SJSA1 (cell line): ENCODE measurements at regions not wholly inside any gene's neighbourhood (a gene's known extent, or its start where the extent isn't known, plus 50 kb on each side); places are given as distances from the start of the nearest gene placed in this dataset.
"Not testable (repeated sequence)": the region's sequence is repeated elsewhere in the genome, so short reads cannot be mapped to it uniquely, and the experiment has no call there.

Experiments
- DNase-seq, 2 experiments: peaks; one replicate each; pipeline ENCODE4 v3.0.0-alpha.2; 2015 to 2020; ENCODE audit warnings: low spot score in 2 of 2, low read depth in 1 of 2
- H3K27ac ChIP-seq: fragments of 250-450 bp; sonication (Bioruptor Pico); 2 replicates; pipeline ENCODE4 v1.5.1; 2020; ENCODE audit warnings: mild to moderate bottlenecking, moderate library complexity
- H3K27me3 ChIP-seq: fragments of 250-450 bp; sonication (Bioruptor Pico); replicated peaks from 2 replicates; pipeline ENCODE4 v1.5.1; 2020; ENCODE audit warnings: mild to moderate bottlenecking, moderate library complexity
- H3K36me3 ChIP-seq: fragments of 250-450 bp; sonication (Bioruptor Pico); 2 replicates; pipeline ENCODE4 v1.5.1; 2020; ENCODE audit warnings: mild to moderate bottlenecking
- H3K4me1 ChIP-seq: fragments of 250-450 bp; sonication (Bioruptor Pico); replicated peaks from 2 replicates; pipeline ENCODE4 v1.6.1; 2021; ENCODE audit warnings: mild to moderate bottlenecking
- H3K4me3 ChIP-seq: fragments of 250-450 bp; sonication (Bioruptor Pico); 2 replicates; pipeline ENCODE4 v1.5.1; 2020; ENCODE audit warnings: mild to moderate bottlenecking
- H3K9me3 ChIP-seq: fragments of 250-450 bp; sonication (Bioruptor Pico); replicated peaks from 2 replicates; pipeline ENCODE4 v1.5.1; 2020; ENCODE audit warnings: mild to moderate bottlenecking

DNA sequence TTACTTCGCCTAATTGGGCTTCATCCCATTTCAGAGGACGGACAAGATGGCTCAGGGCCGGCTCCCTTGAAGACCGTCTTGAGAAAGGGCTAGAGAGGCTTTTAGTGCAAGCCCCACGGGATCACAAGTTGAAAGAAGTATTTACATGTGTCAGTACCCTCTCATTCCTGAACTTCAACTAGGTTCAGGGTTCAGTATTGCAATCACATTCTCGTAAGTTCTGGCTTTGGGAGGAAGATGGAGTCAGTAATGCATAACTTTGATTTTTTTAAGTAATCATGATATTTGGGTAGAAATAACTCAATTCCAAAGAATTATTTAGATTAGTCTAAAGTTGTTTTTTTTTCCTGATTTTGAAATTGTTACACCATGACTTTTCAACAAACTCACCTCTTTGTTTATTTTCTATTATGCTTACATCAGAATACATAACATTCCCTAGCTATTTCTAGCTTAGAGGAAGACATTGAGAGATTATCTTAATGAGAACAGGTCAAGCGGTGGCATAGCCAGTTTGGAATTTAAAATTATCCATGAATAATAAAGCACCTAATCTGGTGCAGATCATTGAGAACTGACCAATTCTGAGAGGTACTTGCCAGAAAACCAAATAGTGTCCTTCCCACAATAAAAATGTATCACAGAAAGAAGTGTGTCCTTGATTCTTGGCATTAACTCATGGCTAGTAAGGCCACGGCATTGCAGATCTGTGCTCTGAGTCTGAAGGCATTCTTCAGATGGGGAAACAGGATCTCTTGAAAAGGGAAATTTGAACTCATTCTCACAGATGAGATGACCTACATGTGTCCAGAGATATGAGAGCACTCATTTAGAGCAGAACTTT, 92.1 kb upstream of the BLID start:
- H3K4me1 ChIP-seq: peaks cover 41% of the 10 kb centered on the region
- H3K36me3 ChIP-seq: no peaks in the 10 kb centered on the region
- H3K27ac ChIP-seq: peak overlapping the region; percentile 60
- no peaks in the 10 kb centered on the region for H3K9me3 ChIP-seq
- H3K4me3 ChIP-seq: no peak overlapping the region
- peak in 1 of 2 experiments; percentile 55 for DNase-seq
- no peaks in the 10 kb centered on the region for H3K27me3 ChIP-seq

GRCh38 chr11:122207505-122207904, 91.5 kb upstream of the BLID start:
- peaks cover 47% of the 10 kb centered on the region for H3K4me1 ChIP-seq
- peak in 1 of 2 experiments; percentile 43 for DNase-seq
- no peaks in the 10 kb centered on the region for H3K9me3 ChIP-seq
- no peak overlapping the region for H3K4me3 ChIP-seq
- no peaks in the 10 kb centered on the region for H3K36me3 ChIP-seq
- no peaks in the 10 kb centered on the region for H3K27me3 ChIP-seq
- peak overlapping the region; percentile 60 for H3K27ac ChIP-seq

GRCh38 chr11:122205036-122205435, 89.0 kb upstream of the BLID start:
- no peak for DNase-seq
- H3K4me3 ChIP-seq: no peak overlapping the region
- no peaks in the 10 kb centered on the region for H3K9me3 ChIP-seq
- H3K4me1 ChIP-seq: peaks cover 52% of the 10 kb centered on the region
- H3K27me3 ChIP-seq: no peaks in the 10 kb centered on the region
- H3K27ac ChIP-seq: no peak overlapping the region
- no peaks in the 10 kb centered on the region for H3K36me3 ChIP-seq

GRCh38 chr11:122204206-122204605, 88.2 kb upstream of the BLID start:
- H3K36me3 ChIP-seq: no peaks in the 10 kb centered on the region
- no peaks in the 10 kb centered on the region for H3K9me3 ChIP-seq
- H3K4me3 ChIP-seq: no peak overlapping the region
- H3K27me3 ChIP-seq: no peaks in the 10 kb centered on the region
- H3K27ac ChIP-seq: no peak overlapping the region
- DNase-seq: no peak
- H3K4me1 ChIP-seq: peaks cover 48% of the 10 kb centered on the region

GRCh38 chr11:122202951-122203456, 87.0 kb upstream of the BLID start:
- Histone ChIP-seq H3K27me3 (no peaks in the 10 kb centered on the region), H3K9me3 (no peaks in the 10 kb centered on the region), H3K4me3 (peak overlapping the region; percentile 33), H3K36me3 (no peaks in the 10 kb centered on the region), H3K27ac (0 out of 2 replicates have a peak overlapping the region, but pooled peaks have one; percentile 16), H3K4me1 (peaks cover 45% of the 10 kb centered on the region)
- DNase-seq: peak; percentile 63 to 77

DNA sequence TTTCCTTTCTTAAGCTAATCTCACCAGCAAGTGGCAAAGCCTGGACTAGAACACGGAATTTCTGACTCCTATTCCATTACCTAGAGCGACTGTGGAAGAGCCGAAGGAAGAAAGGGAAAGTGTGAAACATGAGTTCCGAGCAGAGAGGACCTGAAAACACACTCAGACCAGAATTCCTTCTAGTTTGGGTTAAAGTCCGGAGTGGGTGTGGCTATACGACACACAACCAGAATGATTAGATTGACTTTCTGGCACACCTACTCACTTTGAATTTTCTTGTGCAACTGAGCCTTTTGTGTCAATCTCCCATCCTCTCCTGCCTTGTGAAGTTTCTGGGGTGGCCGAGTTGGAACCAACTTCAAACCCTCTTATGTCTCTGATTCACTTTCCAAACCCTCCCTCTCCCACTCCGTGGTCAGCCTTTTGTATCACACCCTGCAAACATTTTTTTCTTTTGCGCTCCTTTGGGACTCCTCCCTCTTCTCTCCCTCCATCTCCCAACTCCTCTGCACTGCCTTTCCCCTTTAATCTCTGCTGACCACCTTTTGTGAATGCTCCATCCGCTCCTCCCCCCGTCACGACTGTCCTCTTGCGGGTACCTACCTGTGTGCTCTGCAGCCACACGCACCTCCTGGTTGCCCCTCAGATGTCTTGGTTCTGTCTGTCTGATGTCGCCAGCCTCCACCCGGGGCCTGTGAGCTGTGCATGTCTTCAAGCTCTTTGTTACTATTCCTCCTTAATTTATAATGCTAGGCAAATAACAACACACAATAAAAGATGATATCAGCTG, 86.3 kb upstream of the BLID start:
- Histone ChIP-seq H3K36me3 (no peaks in the 10 kb centered on the region), H3K4me3 (peak overlapping the region; percentile 33), H3K27ac (peak overlapping the region; percentile 49), H3K9me3 (no peaks in the 10 kb centered on the region), H3K27me3 (no peaks in the 10 kb centered on the region), H3K4me1 (peaks cover 45% of the 10 kb centered on the region)
- peak; percentile 51 to 72 for DNase-seq

DNA sequence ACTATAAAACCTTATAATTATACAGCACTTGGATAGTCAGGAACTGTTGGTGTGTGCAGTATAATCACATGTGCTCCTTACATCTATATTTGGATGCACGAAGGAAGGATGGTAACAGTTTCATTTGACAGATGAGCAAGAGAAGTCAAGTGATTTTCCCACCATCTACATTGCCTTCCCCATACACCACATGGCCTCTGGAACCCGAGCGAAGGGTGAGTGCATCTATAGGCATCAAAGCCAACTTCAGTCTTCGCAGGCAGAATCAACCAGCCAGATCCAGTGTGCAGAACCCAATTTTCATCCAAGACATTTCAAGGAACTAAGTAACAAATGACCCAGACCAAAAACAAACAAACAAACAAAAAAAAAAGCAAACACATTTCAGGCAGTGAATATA, 85.1 kb upstream of the BLID start:
- H3K36me3 ChIP-seq: no peaks in the 10 kb centered on the region
- H3K27me3 ChIP-seq: no peaks in the 10 kb centered on the region
- no peak for DNase-seq
- peaks cover 50% of the 10 kb centered on the region for H3K4me1 ChIP-seq
- no peak overlapping the region for H3K4me3 ChIP-seq
- no peak overlapping the region for H3K27ac ChIP-seq
- no peaks in the 10 kb centered on the region for H3K9me3 ChIP-seq

DNA sequence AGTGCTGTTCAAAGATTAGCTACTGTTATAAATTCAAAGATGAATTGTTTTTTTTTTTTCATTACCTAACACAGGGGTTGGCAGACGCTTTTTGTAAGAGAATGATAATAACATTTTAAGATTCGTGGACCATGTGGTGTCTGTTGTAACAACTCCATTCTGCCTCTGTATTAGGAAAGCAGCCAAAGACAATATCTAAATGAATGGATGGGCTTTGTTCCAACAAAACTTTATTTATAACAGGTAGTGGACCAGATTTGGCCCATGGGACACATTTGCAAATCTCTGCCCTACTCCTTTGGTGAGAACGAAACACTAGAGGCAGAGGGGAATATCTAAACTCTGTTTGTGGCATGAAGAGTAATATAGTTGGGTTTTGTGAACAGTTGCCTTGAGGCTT, 83.6 kb upstream of the BLID start:
- no peak overlapping the region for H3K4me3 ChIP-seq
- H3K4me1 ChIP-seq: peaks cover 54% of the 10 kb centered on the region
- H3K27ac ChIP-seq: no peak overlapping the region
- no peaks in the 10 kb centered on the region for H3K9me3 ChIP-seq
- no peak for DNase-seq
- no peaks in the 10 kb centered on the region for H3K27me3 ChIP-seq
- H3K36me3 ChIP-seq: no peaks in the 10 kb centered on the region

- DNase-seq: no peak
- no peak overlapping the region for H3K4me3 ChIP-seq
- no peaks in the 10 kb centered on the region for H3K9me3 ChIP-seq
- H3K36me3 ChIP-seq: no peaks in the 10 kb centered on the region
- H3K27ac ChIP-seq: no peak overlapping the region
- H3K4me1 ChIP-seq: peaks cover 65% of the 10 kb centered on the region
- no peaks in the 10 kb centered on the region for H3K27me3 ChIP-seq
Observed at GRCh38 chr11:122198291-122198983, 82.4 kb upstream of the BLID start.

DNA sequence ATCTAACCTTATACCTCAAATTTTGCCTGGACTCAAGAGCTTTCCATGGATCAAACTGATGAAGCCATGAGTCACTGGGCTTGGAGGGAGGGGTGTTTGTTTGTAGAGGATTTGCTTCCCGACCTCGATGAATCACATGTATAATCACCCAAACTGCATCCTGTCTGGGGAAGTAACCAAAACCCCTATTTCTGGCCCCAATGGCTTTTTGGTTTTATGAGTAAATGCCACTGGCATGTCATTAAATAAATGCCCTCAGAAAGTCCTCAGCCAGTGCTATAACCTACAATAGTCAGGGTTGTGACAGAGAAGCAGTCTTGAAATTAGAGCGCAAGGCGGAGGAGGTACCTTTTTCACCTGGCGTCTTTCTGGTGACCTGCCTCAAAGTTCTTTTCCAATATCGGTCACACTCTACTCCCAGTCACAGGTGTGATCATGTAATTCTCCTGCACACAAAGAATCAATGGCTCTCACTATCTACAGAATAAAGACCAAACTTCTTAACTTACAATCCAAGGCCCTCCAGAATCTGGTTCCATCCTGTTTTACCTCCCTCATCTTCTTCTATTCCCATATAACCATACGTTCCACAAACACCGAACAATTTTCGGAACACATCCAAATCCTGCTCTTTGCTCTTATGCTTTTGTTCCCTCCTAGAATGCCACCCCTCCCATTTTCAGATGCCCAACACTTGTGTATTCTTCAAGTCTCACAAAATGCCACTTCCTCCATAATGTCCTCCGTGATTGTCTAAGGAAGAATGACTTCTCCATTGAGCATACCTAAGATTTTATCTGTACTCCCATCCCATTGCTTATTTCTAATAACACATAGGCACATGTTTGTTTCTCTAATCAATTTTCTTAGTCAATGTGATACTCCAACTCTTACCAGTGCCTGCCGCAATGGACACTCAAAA, 81.3 kb upstream of the BLID start:
- H3K4me3 ChIP-seq: no peak overlapping the region
- H3K4me1 ChIP-seq: peaks cover 65% of the 10 kb centered on the region
- H3K27me3 ChIP-seq: no peaks in the 10 kb centered on the region

DNA sequence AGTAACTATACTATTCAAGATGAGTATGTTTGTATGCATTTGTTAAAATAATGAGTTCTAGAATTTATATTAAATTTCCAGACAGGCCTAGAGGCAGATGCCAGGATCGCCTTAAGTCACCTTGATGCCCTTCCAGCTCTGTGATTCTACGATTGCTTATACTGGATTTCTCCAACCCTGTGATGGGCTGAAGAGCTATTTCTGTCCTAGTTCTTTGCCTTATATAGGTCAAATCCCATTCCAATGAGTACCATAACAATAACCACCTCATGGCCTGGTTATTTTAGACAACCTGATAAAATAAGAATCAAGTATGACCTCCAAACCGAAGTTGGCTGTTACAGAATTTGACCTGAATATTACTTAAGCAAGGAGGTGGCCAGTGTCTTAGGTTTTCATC, 79.8 kb upstream of the BLID start:
- Histone ChIP-seq H3K27ac (0 out of 2 replicates have a peak overlapping the region, but pooled peaks have one; percentile 38), H3K36me3 (no peaks in the 10 kb centered on the region), H3K27me3 (no peaks in the 10 kb centered on the region), H3K4me3 (no peak overlapping the region), H3K9me3 (no peaks in the 10 kb centered on the region), H3K4me1 (peaks cover 56% of the 10 kb centered on the region)
- no peak for DNase-seq

More for the DNA sequence above, 81.3 kb upstream of the BLID start:
- Histone ChIP-seq H3K27ac (peak overlapping the region; percentile 71), H3K9me3 (no peaks in the 10 kb centered on the region), H3K36me3 (no peaks in the 10 kb centered on the region)
- peak; percentile 87 to 88 for DNase-seq

DNA sequence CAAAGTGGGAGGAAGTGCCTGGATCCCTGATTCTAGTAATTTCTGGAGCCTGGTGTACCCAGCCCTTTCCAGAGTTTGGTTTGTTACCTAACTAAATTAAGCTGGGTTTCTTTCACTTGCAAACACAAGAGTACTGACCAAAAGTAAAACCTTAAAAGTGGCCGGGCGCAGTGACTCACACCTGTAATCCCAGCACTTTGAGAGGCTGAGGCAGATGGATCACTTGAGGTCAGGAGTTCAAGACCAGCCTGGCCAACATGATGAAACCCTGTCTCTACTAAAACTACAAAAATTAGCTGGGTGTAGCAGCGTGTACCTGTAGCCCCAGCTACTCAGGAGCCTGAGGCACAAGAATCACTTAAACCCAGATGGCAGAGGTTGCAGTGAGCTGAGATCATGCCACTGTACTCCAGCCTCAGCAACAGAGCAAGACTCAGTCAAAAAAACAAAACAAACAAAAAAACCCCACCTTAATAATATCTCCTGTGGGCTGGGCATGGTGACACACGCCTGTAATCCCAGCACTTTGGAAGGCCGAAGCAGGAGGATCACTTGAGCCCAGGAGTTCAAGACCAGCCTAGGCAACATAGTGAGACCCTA, 78.0 kb upstream of the BLID start:
- not testable (repeated sequence) for H3K36me3 ChIP-seq, H3K27me3 ChIP-seq, DNase-seq, H3K9me3 ChIP-seq, H3K4me3 ChIP-seq
- H3K4me1 ChIP-seq: peaks cover 66% of the 10 kb centered on the region
- peak overlapping the region; percentile 15; the same call in 1 of the 2 replicates for H3K27ac ChIP-seq
